Stimulated activated CD4-positive, alpha-beta T cell treated with anti-CD3 and anti-CD28 coated beads, Interleukin-4, amount 100 ng/mL, for 24 hours (primary cell): ENCODE measurements at regions not wholly inside any gene's neighbourhood (a gene's known extent, or its start where the extent isn't known, plus 50 kb on each side); places are given as distances from the start of the nearest gene placed in this dataset.

Experiments
- DNase-seq: peaks from one replicate; pipeline ENCODE4 v3.0.0-alpha.2; 2020

DNA sequence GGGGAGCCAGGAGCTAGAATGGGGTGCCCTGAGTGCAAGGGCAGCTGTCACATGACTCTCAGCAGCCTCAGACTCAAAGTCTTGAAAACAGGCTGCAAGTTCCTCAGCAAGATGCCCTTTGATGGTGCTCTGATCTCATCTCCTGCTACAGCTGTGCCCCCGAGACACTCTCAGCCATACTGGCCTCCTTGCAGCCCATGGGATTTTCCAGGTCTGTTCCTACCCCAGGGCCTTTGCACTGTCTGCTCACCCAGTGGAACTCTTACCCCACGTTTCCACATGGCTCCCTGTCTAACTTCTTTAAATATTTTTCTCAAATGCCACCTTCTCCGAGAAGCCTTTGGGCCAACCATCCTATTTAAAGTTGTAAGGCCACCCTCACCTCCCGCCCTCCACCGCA, 146.9 kb downstream of the C16orf95 start:
- no peak for DNase-seq

DNA sequence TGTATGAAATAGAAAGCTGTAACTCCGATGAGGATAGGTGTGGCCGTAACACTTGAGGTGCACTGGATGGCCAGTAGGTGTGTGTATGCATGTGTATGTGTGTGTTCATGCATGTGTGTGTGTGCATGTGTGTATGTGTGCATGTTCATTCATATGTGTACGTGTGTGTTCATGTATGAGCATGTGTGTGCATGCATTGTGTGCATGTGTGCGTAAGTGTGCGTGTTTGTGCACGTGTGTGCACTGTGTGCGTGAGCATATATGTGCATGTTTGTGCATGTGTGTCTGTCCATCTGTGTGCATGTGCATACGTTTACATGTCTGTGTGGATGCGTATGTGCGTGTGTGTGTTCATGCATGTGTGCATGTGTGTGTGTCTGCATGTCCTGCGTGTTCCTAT, 145.5 kb downstream of the C16orf95 start:
- DNase-seq, result no peak

- no peak for DNase-seq
Measured at GRCh38 chr16:87172632-87173031, 144.6 kb downstream of the C16orf95 start.

DNA sequence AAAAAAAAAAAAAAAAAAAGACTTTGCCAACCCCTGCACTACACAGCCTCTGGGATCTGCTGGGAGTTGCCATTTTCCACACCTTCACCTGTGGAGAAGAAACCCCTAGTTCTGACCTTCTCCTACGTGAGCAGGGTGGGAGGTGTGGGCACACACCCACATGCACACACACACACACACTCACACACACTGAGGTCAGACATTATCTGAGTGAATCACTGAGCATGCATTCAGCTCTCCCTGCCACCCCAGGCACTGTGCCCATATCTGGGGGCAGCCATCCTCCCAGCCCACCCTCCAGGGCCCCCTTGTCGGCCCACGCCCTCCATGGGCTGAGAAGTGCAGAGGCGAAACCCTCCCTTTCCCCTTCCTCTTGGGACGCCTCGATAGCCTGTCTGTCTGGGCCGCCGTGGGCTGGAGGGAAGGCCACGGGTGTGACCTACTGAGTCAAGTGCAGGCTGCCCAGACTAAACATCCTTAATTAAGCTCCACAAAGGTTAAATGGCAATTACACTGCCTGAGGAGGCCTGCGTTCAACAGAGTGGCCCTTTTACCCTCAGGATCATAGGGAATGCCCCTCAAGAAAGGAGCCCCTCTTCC, 143.8 kb downstream of the C16orf95 start:
- DNase-seq, result no peak

DNA sequence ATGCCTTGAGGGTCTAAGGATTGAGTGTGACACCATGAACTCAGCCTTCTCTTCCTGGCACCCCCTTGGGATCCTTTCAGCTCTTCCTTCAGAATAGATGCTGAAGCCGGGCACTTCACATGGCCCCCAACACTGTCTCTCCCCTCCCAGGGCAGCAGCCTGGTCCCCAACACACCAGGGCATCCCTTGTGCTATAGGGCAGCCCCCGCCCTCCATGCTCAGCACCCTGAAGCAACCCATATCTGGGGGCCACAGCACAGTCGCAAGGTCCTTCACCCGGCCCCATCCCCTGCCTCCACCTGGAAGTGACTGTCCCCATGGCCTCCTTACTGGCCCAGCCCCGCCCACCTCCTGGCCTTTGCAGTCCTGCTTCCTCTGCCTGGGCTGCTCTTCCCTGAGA, 143.1 kb downstream of the C16orf95 start:
- no peak for DNase-seq

GRCh38 chr16:87176735-87177134, 140.5 kb downstream of the C16orf95 start:
- no peak for DNase-seq

- no peak for DNase-seq
Measured at GRCh38 chr16:87177673-87178072, 139.5 kb downstream of the C16orf95 start.

GRCh38 chr16:87178177-87178863, 138.9 kb downstream of the C16orf95 start:
- DNase-seq, result no peak

GRCh38 chr16:87178977-87179376, 138.2 kb downstream of the C16orf95 start:
- no peak for DNase-seq

DNA sequence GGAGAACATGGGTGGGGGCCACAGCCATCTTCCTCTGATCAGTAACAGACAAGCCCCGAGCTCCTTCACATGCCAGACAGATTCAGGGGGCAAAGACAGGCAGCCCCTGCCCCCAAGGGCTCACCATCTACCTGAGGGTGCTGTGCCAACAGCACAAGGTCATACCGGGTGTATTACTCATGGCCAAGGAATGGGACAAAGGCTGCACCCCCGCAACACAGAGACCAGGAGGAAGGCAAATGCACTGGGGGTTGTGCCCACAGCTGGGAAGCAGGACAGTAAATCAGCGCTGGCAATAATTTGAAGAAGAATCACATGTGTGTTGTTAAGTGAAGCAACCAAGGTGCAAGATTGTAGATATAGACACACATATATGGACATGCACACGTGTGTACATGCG, 137.1 kb downstream of the C16orf95 start:
- no peak for DNase-seq

- DNase-seq, result no peak
Measured at GRCh38 chr16:87182759-87183158, 134.4 kb downstream of the C16orf95 start.

DNA sequence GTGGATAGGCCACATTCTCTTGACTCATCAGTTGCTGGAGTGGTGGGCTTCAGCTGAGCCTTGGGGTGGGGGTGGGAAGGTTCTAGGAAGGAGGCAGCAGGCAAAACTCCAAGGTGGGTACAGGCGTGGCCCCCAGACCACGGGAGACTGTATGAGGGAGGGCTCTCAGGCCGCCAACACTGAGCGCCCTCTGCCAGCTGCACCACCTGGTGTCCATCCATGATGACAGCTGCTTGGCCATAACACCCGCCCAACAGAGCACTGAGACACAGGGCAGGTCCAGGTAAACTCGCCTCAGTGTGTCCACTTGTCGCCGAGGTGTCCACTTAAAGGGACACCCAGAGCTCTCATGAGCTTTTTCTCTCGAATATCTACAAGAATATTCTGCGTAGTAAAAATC, 133.5 kb downstream of the C16orf95 start:
- DNase-seq, result no peak

- DNase-seq, result no peak
Measured at GRCh38 chr16:87185308-87185707, 131.9 kb downstream of the C16orf95 start.

DNA sequence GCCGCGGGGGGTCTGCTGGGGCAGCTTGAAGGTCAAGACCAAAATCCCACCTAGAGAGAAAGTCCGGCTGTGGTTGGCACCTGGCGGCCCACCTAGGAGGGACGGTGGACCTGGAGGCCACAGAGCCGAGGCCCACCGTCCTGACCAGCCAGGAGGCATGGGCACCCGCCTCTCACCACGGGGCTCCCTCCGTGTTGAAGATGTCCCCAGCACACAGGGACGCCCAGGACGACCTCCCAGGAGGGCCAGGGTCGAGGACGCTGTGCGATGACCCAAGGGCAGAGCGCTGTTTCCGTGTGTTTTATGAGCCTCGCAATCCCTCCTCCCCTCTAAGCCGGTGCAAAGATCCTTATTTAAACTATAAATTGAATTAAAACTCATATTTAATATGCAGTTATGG, 131.2 kb downstream of the C16orf95 start:
- DNase-seq, result no peak

GRCh38 chr16:87186446-87186845, 130.7 kb downstream of the C16orf95 start:
- no peak for DNase-seq

- DNase-seq, result no peak
Measured at GRCh38 chr16:87186876-87187533, 130.2 kb downstream of the C16orf95 start.

- DNase-seq, result no peak
Measured at GRCh38 chr16:87188104-87188503, 129.1 kb downstream of the C16orf95 start.

GRCh38 chr16:87189426-87189825, 127.8 kb downstream of the C16orf95 start:
- no peak for DNase-seq

DNA sequence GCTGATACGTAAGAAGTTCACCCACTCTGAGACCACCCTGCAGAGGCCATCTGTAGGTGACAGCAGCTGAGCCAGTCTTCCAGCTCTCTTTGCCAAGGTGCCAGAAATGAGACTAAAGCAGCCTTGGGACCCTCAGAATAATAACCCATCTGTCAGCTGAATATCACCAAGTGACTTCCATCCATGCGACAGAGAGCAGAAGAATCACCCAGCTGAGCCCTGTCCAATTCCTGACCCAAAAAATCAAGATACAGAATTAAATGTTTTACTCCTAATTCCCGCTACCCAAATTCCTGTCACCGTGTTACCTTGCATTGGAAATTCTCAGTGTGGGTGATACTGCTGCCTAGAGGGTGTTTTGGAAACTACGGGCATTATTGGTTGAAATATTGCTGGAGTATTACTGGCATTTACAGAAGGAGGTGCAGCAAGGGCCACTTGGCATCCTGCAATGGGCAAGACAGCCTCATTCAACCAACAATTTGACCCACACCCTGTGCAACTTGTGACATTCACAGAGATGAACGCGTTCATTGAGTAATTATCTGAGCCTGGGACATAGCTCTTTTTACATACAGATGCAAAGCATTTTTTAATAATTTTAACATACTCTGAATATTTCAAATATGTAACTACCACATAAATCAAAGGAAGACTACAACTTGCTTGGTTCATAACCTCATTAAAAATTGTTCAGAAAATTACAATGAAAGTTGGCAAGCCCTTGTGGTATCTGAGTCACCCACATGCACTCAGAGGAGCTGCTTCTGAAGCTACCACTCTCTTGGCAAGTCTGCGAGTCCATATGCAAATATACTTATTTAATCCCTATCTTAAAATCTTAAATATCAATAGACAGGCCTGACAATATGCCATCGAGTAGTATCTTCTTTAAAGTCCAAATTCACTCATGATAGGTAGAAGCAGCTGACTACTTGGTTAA, 126.6 kb downstream of the C16orf95 start:
- no peak for DNase-seq

- no peak for DNase-seq
Measured at GRCh38 chr16:87192452-87193073, 124.6 kb downstream of the C16orf95 start.

GRCh38 chr16:87194172-87194571, 123.0 kb downstream of the C16orf95 start:
- DNase-seq, result no peak

DNA sequence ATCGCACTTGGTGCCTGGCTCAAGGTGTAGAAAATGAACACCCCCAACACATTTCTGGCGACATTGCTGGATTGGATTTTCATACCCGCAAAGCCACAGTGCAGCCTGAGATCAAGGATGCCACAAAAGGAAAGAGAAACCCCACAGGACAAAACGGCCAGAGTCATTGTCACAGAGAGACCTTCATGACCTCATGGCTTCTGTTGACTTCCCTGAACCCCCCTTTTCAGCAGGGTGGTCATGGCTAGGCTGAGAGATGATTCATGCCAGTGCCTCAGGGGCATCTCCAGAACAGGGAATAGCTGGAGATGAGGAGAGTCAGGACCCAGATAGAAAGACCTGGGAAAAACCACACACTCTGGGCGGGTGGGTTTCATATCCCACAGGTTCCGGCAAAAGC, 122.0 kb downstream of the C16orf95 start:
- DNase-seq, result no peak

- DNase-seq, result no peak
Measured at GRCh38 chr16:87196231-87196630, 121.0 kb downstream of the C16orf95 start.
